Liver (tissue), 8 donors: ENCODE measurements at regions not wholly inside any gene's neighbourhood (a gene's known extent, or its start where the extent isn't known, plus 50 kb on each side); places are given as distances from the start of the nearest gene placed in this dataset.

Experiments used
- DNase-seq: peaks from one replicate; pipeline ENCODE4 v3.0.0-alpha.2; 2017; ENCODE audit warnings: low spot score
- H3K27ac ChIP-seq, 2 donors: one replicate each; pipeline ENCODE4 v1.7.0; 2013; ENCODE audit warnings: inconsistent platforms in 2 of 2, low read length in 2 of 2, control low read depth in 1 of 2, low read depth in 1 of 2, mild to moderate bottlenecking in 1 of 2
- H3K27me3 ChIP-seq, 4 donors: one replicate each; pipeline versions ENCODE4 v1.6.1 to v1.7.0; 2013; ENCODE audit warnings: low read length in 3 of 4, inconsistent platforms in 1 of 4, mild to moderate bottlenecking in 1 of 4, moderate library complexity in 1 of 4; ENCODE audit not compliant: control insufficient read depth in 4 of 4, insufficient read depth in 4 of 4
- H3K36me3 ChIP-seq, 4 donors: one replicate each; pipeline versions ENCODE4 v1.6.1 to v1.7.0; 2013; ENCODE audit warnings: low read length in 3 of 4, mild to moderate bottlenecking in 3 of 4, low read depth in 1 of 4, moderate library complexity in 1 of 4; ENCODE audit not compliant: control insufficient read depth in 4 of 4, insufficient read depth in 3 of 4
- H3K4me1 ChIP-seq, 4 donors: one replicate each; pipeline versions ENCODE4 v1.6.1 to v1.7.0; 2013; ENCODE audit warnings: low read length in 3 of 4, mild to moderate bottlenecking in 3 of 4, moderate library complexity in 1 of 4; ENCODE audit not compliant: control insufficient read depth in 4 of 4, insufficient read depth in 4 of 4
- H3K4me3 ChIP-seq, 3 donors: one replicate each; pipeline versions ENCODE4 v1.6.1 to v1.7.0; 2013; ENCODE audit warnings: low read length in 3 of 3, control low read depth in 1 of 3, low read depth in 1 of 3, mild to moderate bottlenecking in 1 of 3
- H3K9ac ChIP-seq, 2 donors: one replicate each; pipeline ENCODE4 v1.7.0; 2013; ENCODE audit warnings: low read length in 2 of 2, mild to moderate bottlenecking in 2 of 2, moderate library complexity in 2 of 2, control low read depth in 1 of 2, low read depth in 1 of 2
- H3K9me3 ChIP-seq, 4 donors: one replicate each; pipeline versions ENCODE4 v1.6.1 to v1.7.0; 2013; ENCODE audit warnings: low read length in 3 of 4; ENCODE audit not compliant: control insufficient read depth in 4 of 4
- EGR1 ChIP-seq, 2 donors: IDR thresholded peaks; 2 replicates each; pipeline ENCODE4 v1.6.1; 2016 to 2018; ENCODE audit warnings: antibody characterized with exemption in 2 of 2, low read depth in 2 of 2
- FOXA1 ChIP-seq: IDR thresholded peaks from 2 replicates; pipeline ENCODE4 v1.6.1; 2016; ENCODE audit warnings: antibody characterized with exemption
- FOXA2 ChIP-seq: IDR thresholded peaks from 2 replicates; pipeline ENCODE4 v1.6.1; 2016; ENCODE audit warnings: antibody characterized with exemption
- GABPA ChIP-seq, 2 donors: IDR thresholded peaks in 1 of 2; conservative IDR thresholded peaks in 1 of 2; 2 replicates each; pipeline ENCODE4 v1.6.1; 2016; ENCODE audit warnings: antibody characterized with exemption in 2 of 2, mild to moderate bottlenecking in 1 of 2, moderate library complexity in 1 of 2
- HNF4A ChIP-seq, 2 donors: conservative IDR thresholded peaks; 2 replicates each; pipeline ENCODE4 v1.6.1; 2016; ENCODE audit warnings: antibody characterized with exemption in 2 of 2, mild to moderate bottlenecking in 2 of 2
- HNF4G ChIP-seq: IDR thresholded peaks from 2 replicates; pipeline ENCODE4 v1.6.1; 2016; ENCODE audit warnings: antibody characterized with exemption
- JUND ChIP-seq, 2 donors: IDR thresholded peaks; 2 replicates each; pipeline ENCODE4 v1.6.1; 2016; ENCODE audit warnings: antibody characterized with exemption in 2 of 2
- MAX ChIP-seq: IDR thresholded peaks from 2 replicates; pipeline ENCODE4 v1.6.1; 2016; ENCODE audit warnings: antibody characterized with exemption
- NR2F2 ChIP-seq: IDR thresholded peaks from 2 replicates; pipeline ENCODE4 v1.6.1; 2016; ENCODE audit warnings: antibody characterized with exemption
- RAD21 ChIP-seq, 2 donors: IDR thresholded peaks; 2 replicates each; pipeline ENCODE4 v1.6.1; 2016; ENCODE audit warnings: antibody characterized with exemption in 2 of 2, mild to moderate bottlenecking in 2 of 2
- REST ChIP-seq: IDR thresholded peaks from 2 replicates; pipeline ENCODE4 v1.6.1; 2016; ENCODE audit warnings: antibody characterized with exemption, mild to moderate bottlenecking
- RXRA ChIP-seq, 2 donors: IDR thresholded peaks; 2 replicates each; pipeline ENCODE4 v1.6.1; 2017 to 2018; ENCODE audit warnings: antibody characterized with exemption in 2 of 2, mild to moderate bottlenecking in 1 of 2
- SP1 ChIP-seq: IDR thresholded peaks from 2 replicates; pipeline ENCODE4 v1.6.1; 2018; ENCODE audit warnings: antibody characterized with exemption, mild to moderate bottlenecking
- TAF1 ChIP-seq: conservative IDR thresholded peaks from 2 replicates; pipeline ENCODE4 v1.6.1; 2016; ENCODE audit warnings: antibody characterized with exemption, mild to moderate bottlenecking
- YY1 ChIP-seq: IDR thresholded peaks from 2 replicates; pipeline ENCODE4 v1.6.1; 2016; ENCODE audit warnings: antibody characterized with exemption, mild to moderate bottlenecking
- ZBTB33 ChIP-seq: IDR thresholded peaks from 2 replicates; pipeline ENCODE4 v1.6.1; 2016; ENCODE audit warnings: antibody characterized with exemption
- WGBS: extraction: QIAGEN DNeasy Blood & Tissue Kit; methylation state at CpG from one replicate; pipeline ENCODE4 v1.1.7; 2013; 5-methylcytosine and 5-hydroxymethylcytosine counted together
- TF ChIP-seq, protein P1 (sequence below): IDR thresholded peaks from 2 replicates; pipeline ENCODE4 v1.6.1; 2016; ENCODE audit warnings: antibody characterized with exemption
- TF ChIP-seq, protein P2 (sequence below): fragments of 150-350 bp; IDR thresholded peaks from 2 replicates; pipeline ENCODE4 v1.5.1; 2017; ENCODE audit warnings: improper control_type of control experiment, low read depth, low read length; ENCODE audit not compliant: missing input control
- donor health status: healthy.
- donor health status: healthy.
- donor health status: healthy.
- donor health status: healthy.
- donor health status: healthy.

DNA sequence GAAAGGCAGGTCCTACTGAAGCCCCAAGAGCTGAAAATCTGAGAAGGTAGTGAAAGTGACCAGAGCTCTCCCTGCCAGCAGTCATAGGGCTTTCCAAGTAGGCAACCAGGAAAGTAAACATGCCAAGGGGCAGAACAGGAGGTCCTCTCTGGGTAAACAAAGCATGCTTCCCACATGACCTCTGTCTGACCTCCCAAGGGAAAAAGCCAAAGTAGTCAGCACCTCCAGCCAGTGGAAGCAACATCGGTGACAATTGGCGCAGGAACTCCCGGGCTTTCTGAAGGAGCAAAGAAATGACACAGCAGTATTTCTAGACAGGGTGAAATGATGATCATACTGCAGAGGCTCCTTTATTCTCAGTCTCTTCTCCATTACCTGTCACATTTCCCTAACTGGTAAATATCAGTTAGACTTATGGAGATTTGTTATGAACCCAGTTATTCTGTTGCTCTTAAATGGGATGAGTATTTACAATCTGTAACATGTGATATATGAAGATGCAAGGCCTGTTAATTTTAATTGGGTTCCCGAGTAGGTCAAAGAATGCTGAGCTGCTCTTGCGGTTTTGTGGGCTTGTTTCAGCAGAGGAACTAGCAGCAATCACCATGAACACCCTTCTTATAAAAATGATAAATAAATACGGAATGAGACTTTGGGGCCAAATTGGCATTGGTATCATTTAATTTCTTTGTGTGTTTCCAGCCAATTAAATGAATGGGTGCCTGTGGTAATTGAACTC lies 321.0 kb downstream of the RND3 start:
- peak; percentile 35 for DNase-seq
- Histone ChIP-seq H3K9ac (peak overlapping the region; percentile 49 to 75), H3K36me3 (no peaks in the 10 kb centered on the region), H3K4me1 (peaks cover 10 to 60% (median 35%) of the 10 kb centered on the region in 4 donors), H3K4me3 (peak overlapping the region; percentile 52 to 67 (median 53)), H3K9me3 (peaks cover 0 to 5% (median 0%) of the 10 kb centered on the region in 4 donors), H3K27ac (peak overlapping the region; percentile 79 to 85), H3K27me3 (no peaks in the 10 kb centered on the region)
- 34% methylated on average over 6 of the region's 6 CpGs for WGBS
- peak; percentile 93 for TF ChIP-seq ZBTB33
- TF ChIP-seq, protein P1, sequence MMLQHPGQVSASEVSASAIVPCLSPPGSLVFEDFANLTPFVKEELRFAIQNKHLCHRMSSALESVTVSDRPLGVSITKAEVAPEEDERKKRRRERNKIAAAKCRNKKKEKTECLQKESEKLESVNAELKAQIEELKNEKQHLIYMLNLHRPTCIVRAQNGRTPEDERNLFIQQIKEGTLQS: peak; percentile 63
- peak; percentile 99 for TF ChIP-seq FOXA1
- TF ChIP-seq GABPA (IDR thresholded peaks at IDR 0.05 in 1 of 2, conservative IDR thresholded peaks at IDR 0.05 in 1 of 2): peak in 1 of 2 donors; percentile 22
- peak; percentile 87 to 95 for TF ChIP-seq JUND (IDR thresholded peaks at IDR 0.05)
- TF ChIP-seq, protein P2, sequence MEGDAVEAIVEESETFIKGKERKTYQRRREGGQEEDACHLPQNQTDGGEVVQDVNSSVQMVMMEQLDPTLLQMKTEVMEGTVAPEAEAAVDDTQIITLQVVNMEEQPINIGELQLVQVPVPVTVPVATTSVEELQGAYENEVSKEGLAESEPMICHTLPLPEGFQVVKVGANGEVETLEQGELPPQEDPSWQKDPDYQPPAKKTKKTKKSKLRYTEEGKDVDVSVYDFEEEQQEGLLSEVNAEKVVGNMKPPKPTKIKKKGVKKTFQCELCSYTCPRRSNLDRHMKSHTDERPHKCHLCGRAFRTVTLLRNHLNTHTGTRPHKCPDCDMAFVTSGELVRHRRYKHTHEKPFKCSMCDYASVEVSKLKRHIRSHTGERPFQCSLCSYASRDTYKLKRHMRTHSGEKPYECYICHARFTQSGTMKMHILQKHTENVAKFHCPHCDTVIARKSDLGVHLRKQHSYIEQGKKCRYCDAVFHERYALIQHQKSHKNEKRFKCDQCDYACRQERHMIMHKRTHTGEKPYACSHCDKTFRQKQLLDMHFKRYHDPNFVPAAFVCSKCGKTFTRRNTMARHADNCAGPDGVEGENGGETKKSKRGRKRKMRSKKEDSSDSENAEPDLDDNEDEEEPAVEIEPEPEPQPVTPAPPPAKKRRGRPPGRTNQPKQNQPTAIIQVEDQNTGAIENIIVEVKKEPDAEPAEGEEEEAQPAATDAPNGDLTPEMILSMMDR: no peak
- peak; percentile 98 for TF ChIP-seq RXRA (IDR thresholded peaks at IDR 0.05)
- peak in 1 of 2 donors; percentile 80 for TF ChIP-seq EGR1 (IDR thresholded peaks at IDR 0.05; ENCODE audit: low read depth in 2 of 2)
- TF ChIP-seq YY1: peak; percentile 76
- TF ChIP-seq HNF4A (conservative IDR thresholded peaks at IDR 0.05): peak; percentile 92 to 93
- TF ChIP-seq HNF4G: peak; percentile 52
- TF ChIP-seq NR2F2: peak; percentile 71
- peak; percentile 63 to 73 for TF ChIP-seq RAD21 (IDR thresholded peaks at IDR 0.05)
- TF ChIP-seq FOXA2: peak; percentile 99
- peak; percentile 97 for TF ChIP-seq SP1
- TF ChIP-seq MAX: peak; percentile 96
- TF ChIP-seq TAF1: peak; percentile 70
- peak; percentile 90 for TF ChIP-seq REST
